ENCODE measurements at regions not wholly inside any gene's neighbourhood (a gene's known extent, or its start where the extent isn't known, plus 50 kb on each side); places are given as distances from the start of the nearest gene placed in this dataset.

DNA sequence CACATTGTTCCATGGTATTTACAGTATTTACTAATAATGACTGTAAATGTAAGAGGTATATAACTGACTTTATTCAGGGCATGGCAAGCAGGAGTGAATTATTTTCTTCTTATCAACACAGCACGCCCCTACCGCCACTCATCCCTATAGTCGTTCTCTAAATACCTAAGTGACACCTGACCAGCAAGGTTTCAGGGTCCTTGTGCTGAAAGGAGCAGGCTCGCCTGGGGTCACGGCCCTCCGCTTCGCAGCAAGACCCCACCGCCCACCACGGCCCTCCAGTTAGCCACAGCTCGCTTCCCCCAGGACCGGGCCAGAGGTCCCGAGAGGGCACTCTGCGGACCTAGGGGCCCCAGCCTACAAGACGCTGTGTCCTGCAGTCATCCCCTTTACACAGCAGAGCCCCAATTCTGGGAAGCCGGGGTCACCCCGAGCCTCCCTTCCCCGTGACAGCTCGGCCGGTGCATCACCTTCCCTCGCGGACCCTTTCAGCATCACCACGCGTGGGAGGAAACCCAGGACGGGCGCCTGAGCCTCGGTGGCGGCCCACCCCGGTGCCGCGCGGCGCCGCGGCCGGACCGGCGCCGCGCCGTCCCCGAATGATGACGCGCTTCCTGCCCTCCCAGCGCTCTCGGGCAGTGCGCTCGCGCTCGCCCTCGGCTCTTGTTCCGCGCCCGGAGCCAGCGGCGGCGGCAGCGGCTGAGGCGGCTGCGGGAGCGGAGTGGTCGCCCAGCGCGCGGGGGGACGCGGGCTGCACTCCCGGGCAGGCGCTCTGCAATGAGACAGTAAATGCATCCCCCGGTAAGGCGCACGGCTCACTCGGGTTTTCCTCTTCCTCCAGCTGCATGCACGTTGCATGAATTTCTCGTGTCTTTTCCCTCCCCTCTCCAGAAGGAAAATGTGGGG is 225.1 kb upstream of the C2CD4B start, which contains the start of gene TLN2:
TSS of gene TLN2 (plus strand) at position 666 of the 906 bp plus-strand sequence.
- TF ChIP-seq, protein P1, sequence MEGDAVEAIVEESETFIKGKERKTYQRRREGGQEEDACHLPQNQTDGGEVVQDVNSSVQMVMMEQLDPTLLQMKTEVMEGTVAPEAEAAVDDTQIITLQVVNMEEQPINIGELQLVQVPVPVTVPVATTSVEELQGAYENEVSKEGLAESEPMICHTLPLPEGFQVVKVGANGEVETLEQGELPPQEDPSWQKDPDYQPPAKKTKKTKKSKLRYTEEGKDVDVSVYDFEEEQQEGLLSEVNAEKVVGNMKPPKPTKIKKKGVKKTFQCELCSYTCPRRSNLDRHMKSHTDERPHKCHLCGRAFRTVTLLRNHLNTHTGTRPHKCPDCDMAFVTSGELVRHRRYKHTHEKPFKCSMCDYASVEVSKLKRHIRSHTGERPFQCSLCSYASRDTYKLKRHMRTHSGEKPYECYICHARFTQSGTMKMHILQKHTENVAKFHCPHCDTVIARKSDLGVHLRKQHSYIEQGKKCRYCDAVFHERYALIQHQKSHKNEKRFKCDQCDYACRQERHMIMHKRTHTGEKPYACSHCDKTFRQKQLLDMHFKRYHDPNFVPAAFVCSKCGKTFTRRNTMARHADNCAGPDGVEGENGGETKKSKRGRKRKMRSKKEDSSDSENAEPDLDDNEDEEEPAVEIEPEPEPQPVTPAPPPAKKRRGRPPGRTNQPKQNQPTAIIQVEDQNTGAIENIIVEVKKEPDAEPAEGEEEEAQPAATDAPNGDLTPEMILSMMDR (IDR thresholded peaks at IDR 0.05; ENCODE audit: insufficient read depth, low read depth, low read length): no peak
- no peaks in the 10 kb centered on the region for H3K27me3 ChIP-seq (ENCODE audit: control insufficient read depth, insufficient read depth, low read length)
- H3K4me3 ChIP-seq (ENCODE audit: low read depth, low read length): peak within 1 kb of the TSS; percentile 99
- CTCF ChIA-PET: interaction anchor here (0.9 to 3.9 kb wide), 6 partner anchors 82 to 353 kb away, joined by 3 to 23 read pairs (median 4); no protein-coding TSS in a partner anchor
- DNase-seq (ENCODE audit: low read depth): no peak
- POLR2A ChIA-PET: interaction anchor here (0.6 kb wide), 1 partner anchor 699 kb away, joined by 3 read pairs; no protein-coding TSS in a partner anchor
- no peaks in the 10 kb centered on the region for H3K36me3 ChIP-seq (ENCODE audit: control insufficient read depth, insufficient read depth, low read length)

DNA sequence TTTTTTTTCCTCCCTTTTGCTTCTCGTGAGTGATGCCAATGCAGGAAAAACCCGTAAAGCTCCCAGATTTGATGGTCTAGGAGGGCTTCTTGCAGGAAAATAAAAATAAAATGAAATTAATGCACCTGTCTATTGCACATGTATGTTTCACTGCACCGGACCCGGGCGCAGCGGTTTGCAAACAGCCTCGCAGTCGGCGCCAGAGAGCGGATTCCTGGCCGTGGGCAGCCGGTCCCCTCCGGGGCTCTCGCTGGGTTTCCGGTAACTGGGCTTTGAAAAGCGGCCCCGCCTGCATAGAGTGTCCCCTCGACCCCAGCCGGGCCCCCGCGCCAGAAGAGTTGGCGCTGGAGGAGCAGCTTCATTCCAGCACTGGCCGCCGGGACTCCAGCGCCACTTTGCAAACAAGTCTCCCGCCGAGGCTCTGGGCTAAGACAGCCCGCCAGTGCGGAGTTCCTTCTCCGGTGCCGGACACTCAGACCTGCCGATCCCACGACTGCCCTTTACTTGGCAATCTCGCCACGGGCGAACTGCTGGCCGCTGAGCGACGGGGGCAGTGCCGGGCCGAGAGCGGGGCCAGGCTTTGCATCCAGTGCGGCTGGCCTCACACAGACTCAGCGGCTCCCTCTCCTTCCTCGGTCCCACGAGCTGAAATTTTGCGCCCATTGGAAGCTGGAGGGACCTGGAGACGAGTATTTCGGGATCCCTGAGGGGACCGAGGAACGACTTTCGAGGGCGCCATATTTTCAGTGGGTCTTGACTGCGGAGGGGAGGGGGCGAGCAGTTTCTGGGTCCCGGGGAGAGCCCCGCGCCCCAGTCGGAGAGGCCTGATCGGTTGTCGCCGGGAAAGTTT is 225.9 kb upstream of the C2CD4B start:
- H3K4me3 ChIP-seq (ENCODE audit: low read depth, low read length): peak overlapping the region; percentile 99
- TF ChIP-seq, protein P1 (IDR thresholded peaks at IDR 0.05; ENCODE audit: insufficient read depth, low read depth, low read length): no peak
- no peaks in the 10 kb centered on the region for H3K36me3 ChIP-seq (ENCODE audit: control insufficient read depth, insufficient read depth, low read length)
- no peak for DNase-seq (ENCODE audit: low read depth)
- no peaks in the 10 kb centered on the region for H3K27me3 ChIP-seq (ENCODE audit: control insufficient read depth, insufficient read depth, low read length)
- CTCF ChIA-PET: interaction anchor here (1.0 to 3.9 kb wide), 14 partner anchors 10 to 352 kb away, joined by 3 to 23 read pairs (median 4); no protein-coding TSS in a partner anchor
- POLR2A ChIA-PET: interaction anchor here (0.6 kb wide), 1 partner anchor 698 kb away, joined by 3 read pairs; no protein-coding TSS in a partner anchor

DNA sequence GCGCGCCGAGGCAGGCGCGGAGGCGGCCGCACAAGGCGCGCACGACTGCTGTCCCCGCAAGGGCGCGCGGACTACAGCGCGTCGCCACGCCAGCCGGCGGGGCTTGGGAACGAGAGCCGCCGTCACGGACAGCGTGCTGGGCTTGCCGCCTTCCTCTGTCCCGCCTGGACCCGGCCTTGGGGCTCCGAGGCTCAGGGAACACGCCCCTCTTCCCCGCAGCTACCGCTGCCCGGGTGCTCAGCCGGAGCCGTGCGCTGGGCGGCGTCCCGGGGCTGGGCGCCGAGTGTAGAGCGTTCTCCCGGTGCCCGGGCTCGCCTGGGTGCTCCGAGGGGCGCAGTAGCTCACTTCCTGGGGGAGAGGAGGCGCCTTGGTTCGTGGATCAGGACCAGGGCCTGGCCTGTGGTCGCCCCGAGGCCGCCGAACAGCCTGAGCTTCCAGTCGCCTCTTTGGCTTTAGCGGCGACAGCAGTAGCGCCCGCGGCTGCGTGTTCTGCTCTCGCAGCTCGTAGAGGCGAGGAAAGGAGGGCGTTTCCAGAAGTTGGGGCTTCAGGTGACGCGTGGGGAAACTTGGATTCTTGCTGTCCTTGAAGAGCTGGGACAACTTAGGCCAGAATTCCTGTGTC is 226.7 kb upstream of the C2CD4B start:
- Histone ChIP-seq H3K36me3 (ENCODE audit: control insufficient read depth, insufficient read depth, low read length) (no peaks in the 10 kb centered on the region), H3K27me3 (ENCODE audit: control insufficient read depth, insufficient read depth, low read length) (no peaks in the 10 kb centered on the region), H3K4me3 (ENCODE audit: low read depth, low read length) (peak overlapping the region; percentile 99)
- no peak for DNase-seq (ENCODE audit: low read depth)
- ChIA-PET POLR2A (no interaction called here), CTCF (interaction anchor here (0.5 to 3.9 kb wide), 20 partner anchors 9 to 351 kb away, joined by 3 to 23 read pairs (median 3); no protein-coding TSS in a partner anchor)
- TF ChIP-seq, protein P1 (IDR thresholded peaks at IDR 0.05; ENCODE audit: insufficient read depth, low read depth, low read length): peak; percentile 58

DNA sequence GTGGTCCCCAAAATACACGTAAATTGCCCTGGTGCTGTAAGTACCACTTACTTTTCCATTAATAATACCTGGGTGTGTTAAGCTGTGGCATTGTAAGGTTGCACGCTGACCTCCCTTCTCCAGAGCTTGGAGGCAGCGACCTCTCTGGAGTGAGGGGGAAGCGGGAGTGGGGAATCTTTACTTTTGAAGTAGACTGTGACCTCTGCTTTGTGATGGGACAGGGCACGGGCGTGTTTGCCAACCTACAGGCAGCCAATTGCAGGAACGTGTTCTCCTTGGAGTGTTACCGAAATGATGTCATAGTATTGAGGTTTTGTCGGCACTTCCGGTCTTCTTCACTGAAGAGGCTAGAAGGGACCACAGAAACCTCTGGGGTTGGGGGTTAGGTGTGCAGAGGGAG is 227.3 kb upstream of the C2CD4B start:
- no peaks in the 10 kb centered on the region for H3K27me3 ChIP-seq (ENCODE audit: control insufficient read depth, insufficient read depth, low read length)
- TF ChIP-seq, protein P1 (IDR thresholded peaks at IDR 0.05; ENCODE audit: insufficient read depth, low read depth, low read length): peak; percentile 19; the same call in 1 of the 2 replicates
- POLR2A ChIA-PET: no interaction called here
- DNase-seq (ENCODE audit: low read depth): no peak
- CTCF ChIA-PET: interaction anchor here (0.7 to 3.9 kb wide), 18 partner anchors 8 to 436 kb away, joined by 3 to 23 read pairs (median 3); no protein-coding TSS in a partner anchor
- H3K4me3 ChIP-seq (ENCODE audit: low read depth, low read length): peak overlapping the region; percentile 99
- H3K36me3 ChIP-seq (ENCODE audit: control insufficient read depth, insufficient read depth, low read length): no peaks in the 10 kb centered on the region
